K562 (cell line): ENCODE measurements at regions not wholly inside any gene's neighbourhood (a gene's known extent, or its start where the extent isn't known, plus 50 kb on each side); places are given as distances from the start of the nearest gene placed in this dataset.

Source experiments
- ATAC-seq: fragments of 200-7000 bp; cut with Tn5 transposase; 3 replicates; pipeline ENCODE4 v1.9.1; 2020; ENCODE audit warnings: moderate library complexity
- BruUV-seq: library from RNA; stranded (reverse); fragments of 400-500 nt; replicated peaks from 2 replicates; lab custom pipeline; 2021; lab: Mats Ljungman, UMichigan
- CTCF ChIA-PET: fragments of 300-600 bp; formaldehyde crosslinking; extraction: SDS; loops from one replicate; lab custom pipeline; 2021; ENCODE audit warnings: low intra/inter-chr PET ratio; lab: Yijun Ruan, JAX
- POLR2A ChIA-PET: fragments of 300-600, 350-650 bp; sonication (Branson Sonifier 250); formaldehyde crosslinking; extraction: SDS; loops from one replicate; lab custom pipeline; 2021; ENCODE audit warnings: antibody characterized with exemption, inconsistent platforms; lab: Yijun Ruan, JAX
- DNase-seq, 4 experiments: peaks; one replicate each; pipeline versions ENCODE4 v3.0.0 to v3.0.0-alpha.2; 2011 to 2018; ENCODE audit warnings: low spot score in 3 of 4, mixed read lengths in 3 of 4; ENCODE audit errors: extremely low read depth in 1 of 4
- FAIRE-seq: peaks from 2 replicates; lab custom pipeline; 2011; peaks lifted over from hg19 to GRCh38; lab: Jason Lieb, UNC
- H2AFZ ChIP-seq: 2 replicates; pipeline ENCODE4 v1.6.0; 2011; ENCODE audit warnings: low read depth, low read length, control low read depth, inconsistent platforms
- H3K27ac ChIP-seq: fragments of 200-600 bp; 3 replicates; pipeline ENCODE4 v1.8.0; 2011; ENCODE audit warnings: low read depth, mild to moderate bottlenecking, control low read depth, inconsistent platforms, low read length, moderate library complexity, mixed read lengths; ENCODE audit errors: extremely low read depth
- H3K27me3 ChIP-seq, 2 experiments: fragments of 300-600 bp in 1 of 2; 2 replicates in 1 of 2; 3 replicates in 1 of 2; pipeline versions ENCODE4 v1.6.0 to v1.8.0; 2011; ENCODE audit warnings: inconsistent platforms in 2 of 2, low read length in 2 of 2, mild to moderate bottlenecking in 1 of 2, mixed read lengths in 1 of 2, moderate library complexity in 1 of 2; ENCODE audit not compliant: control insufficient read depth in 2 of 2, insufficient read depth in 2 of 2
- H3K36me3 ChIP-seq: fragments of 300-600 bp; 3 replicates; pipeline ENCODE4 v1.8.0; 2011; ENCODE audit warnings: mild to moderate bottlenecking, low read length, inconsistent platforms; ENCODE audit not compliant: control insufficient read depth, insufficient read depth
- H3K4me1 ChIP-seq, 2 experiments: fragments of 200-600 bp in 1 of 2; replicated peaks in 1 of 2; 2 replicates in 1 of 2; 3 replicates in 1 of 2; pipeline versions ENCODE4 v1.5.1 to v1.8.0; 2011; ENCODE audit warnings: inconsistent platforms in 2 of 2, low read length in 2 of 2, mild to moderate bottlenecking in 1 of 2, mixed read lengths in 1 of 2, moderate library complexity in 1 of 2; ENCODE audit not compliant: control insufficient read depth in 2 of 2, insufficient read depth in 2 of 2
- H3K4me2 ChIP-seq: 2 replicates; pipeline ENCODE4 v1.6.1; 2011; ENCODE audit warnings: low read length, control low read depth, inconsistent platforms, mixed read lengths; ENCODE audit not compliant: insufficient read depth
- H3K4me3 ChIP-seq: fragments of 200-600 bp; sonication (generic), shearing (Covaris generic); 2 replicates; pipeline ENCODE4 v1.5.1; 2016; ENCODE audit warnings: control low read depth, inconsistent platforms
- H3K79me2 ChIP-seq: fragments of 200-600 bp; 3 replicates; pipeline ENCODE4 v1.8.0; 2011; ENCODE audit warnings: low read length, inconsistent platforms; ENCODE audit not compliant: control insufficient read depth, insufficient read depth
- H3K9ac ChIP-seq, 2 experiments: 2 replicates each; pipeline versions ENCODE4 v1.6.0 to v1.6.1; 2011; ENCODE audit warnings: low read depth in 2 of 2, low read length in 2 of 2, control low read depth in 1 of 2, inconsistent platforms in 1 of 2, mild to moderate bottlenecking in 1 of 2, mixed read lengths in 1 of 2; ENCODE audit not compliant: insufficient read depth in 1 of 2
- H3K9me1 ChIP-seq: one replicate; pipeline ENCODE4 v1.6.0; 2011; ENCODE audit warnings: inconsistent platforms, mild to moderate bottlenecking, low read length, moderate library complexity; ENCODE audit not compliant: control insufficient read depth, insufficient read depth
- H3K9me3 ChIP-seq: replicated peaks from 2 replicates; pipeline ENCODE4 v1.5.1; 2011; ENCODE audit warnings: low read depth, low read length, inconsistent platforms; ENCODE audit not compliant: control insufficient read depth, insufficient read depth
- H4K20me1 ChIP-seq: replicated peaks from 2 replicates; pipeline ENCODE4 v1.6.1; 2011; ENCODE audit warnings: low read length, inconsistent platforms, mixed read lengths; ENCODE audit not compliant: control insufficient read depth, insufficient read depth
- ARNT ChIP-seq, 2 experiments: fragments of 450-650 bp; IDR thresholded peaks; 2 replicates each; pipeline ENCODE4 v1.6.1; 2016; ENCODE audit warnings: mild to moderate bottlenecking in 1 of 2
- CREB5 ChIP-seq: fragments of 250-450 bp; sonication (Bioruptor Pico); IDR thresholded peaks from 2 replicates; pipeline ENCODE4 v1.5.0; 2020; ENCODE audit warnings: mild to moderate bottlenecking
- EP300 ChIP-seq: IDR thresholded peaks from 2 replicates; pipeline ENCODE4 v1.6.1; 2012; ENCODE audit warnings: low read length, improper control_type of control experiment
- KAT2B ChIP-seq: IDR thresholded peaks from one replicate; pipeline ENCODE4 v1.6.1; 2012; ENCODE audit warnings: low read depth, mild to moderate bottlenecking, control low read depth, inconsistent platforms, low read length, moderate library complexity
- MAX ChIP-seq: sonication (generic); formaldehyde crosslinking; IDR thresholded peaks from 2 replicates; pipeline ENCODE4 v1.9.0; 2022; ENCODE audit warnings: mild to moderate bottlenecking, missing genetic modification reagents
- PHB2 ChIP-seq: fragments of 450-650 bp; IDR thresholded peaks from 2 replicates; pipeline ENCODE4 v1.6.1; 2017; ENCODE audit warnings: low read depth
- SMARCE1 ChIP-seq: fragments of 450-650 bp; IDR thresholded peaks from 2 replicates; pipeline ENCODE4 v1.7.1; 2016; ENCODE audit warnings: mild to moderate bottlenecking
- SNRNP70 ChIP-seq: fragments of 200-400 bp; formaldehyde crosslinking; optimal IDR thresholded peaks from 2 replicates; pipeline ENCODE3; 2017; ENCODE audit warnings: low read depth, low read length
- TFAM ChIP-seq: fragments of 250-450 bp; sonication (Bioruptor Pico); conservative IDR thresholded peaks from 2 replicates; pipeline ENCODE4 v1.5.0; 2021; ENCODE audit warnings: mild to moderate bottlenecking, moderate library complexity
- TRIM25 ChIP-seq: fragments of 450-650 bp; IDR thresholded peaks from 2 replicates; pipeline ENCODE4 v1.7.0; 2016; ENCODE audit warnings: borderline replicate concordance
- XRCC3 ChIP-seq: fragments of 450-650 bp; IDR thresholded peaks from 2 replicates; pipeline ENCODE4 v1.6.1; 2017; ENCODE audit warnings: mild to moderate bottlenecking, moderate library complexity
- ZFX ChIP-seq: sonication (generic); formaldehyde crosslinking; IDR thresholded peaks from 2 replicates; pipeline ENCODE4 v1.8.0; 2022; ENCODE audit warnings: mild to moderate bottlenecking, missing genetic modification reagents, moderate library complexity
- ZHX1 ChIP-seq: fragments of 150-350 bp; conservative IDR thresholded peaks from 2 replicates; pipeline ENCODE4 v1.6.1; 2014; ENCODE audit warnings: low read length
- ZNF224 ChIP-seq: sonication (generic); formaldehyde crosslinking; IDR thresholded peaks from 2 replicates; pipeline ENCODE4 v1.8.0; 2022; ENCODE audit warnings: mild to moderate bottlenecking, missing genetic modification reagents
- ZNF3 ChIP-seq: fragments of 250-450 bp; sonication (Bioruptor Pico); IDR thresholded peaks from 2 replicates; pipeline ENCODE4 v1.5.0; 2021; ENCODE audit warnings: mild to moderate bottlenecking, moderate library complexity
- ZNF75A ChIP-seq: fragments of 450-650 bp; formaldehyde crosslinking; IDR thresholded peaks from 2 replicates; pipeline ENCODE4 v1.4.0; 2020; ENCODE audit warnings: mild to moderate bottlenecking
- ZNF79 ChIP-seq: fragments of 250-450 bp; sonication (Bioruptor Pico); IDR thresholded peaks from 2 replicates; pipeline ENCODE4 v1.4.0; 2020; ENCODE audit warnings: low read depth, mild to moderate bottlenecking, moderate library complexity
- WGBS: fragments of 100-300 bp; shearing (Covaris generic); methylation state at CpG from one replicate; pipeline ENCODE4 v1.1.6; 2016; ENCODE audit warnings: low coverage, mixed read lengths; ENCODE audit not compliant: insufficient coverage; ENCODE audit errors: missing lambda C conversion rate; 5-methylcytosine and 5-hydroxymethylcytosine counted together
- in situ Hi-C: fragments of 300-500 bp; cut with MboI; formaldehyde crosslinking; loops from 4 replicates; pipeline ENCODE4 v1.15.0; 2018; ENCODE audit warnings: inconsistent platforms, mixed read lengths
- intact Hi-C: fragments of 100-400 bp; cut with micrococcal nuclease; formaldehyde crosslinking; loops from 2 replicates; pipeline ENCODE4 v1.14.2; 2022

GRCh38 chr14:97517566-97518234 lies 720.5 kb downstream of the VRK1 start:
- BruUV-seq = no TSS peak
- DNase-seq (no peak), ATAC-seq (no peak), FAIRE-seq (no peak)
- 0% methylated on average over 5 of the region's 5 CpGs for WGBS
- Histone ChIP-seq H3K27ac (no peak overlapping the region), H2AFZ (no peak overlapping the region), H3K36me3 (no peaks in the 10 kb centered on the region), H3K9me1 (no peaks in the 10 kb centered on the region), H3K9ac (no peak overlapping the region), H3K79me2 (no peaks in the 10 kb centered on the region), H3K4me1 (no peaks in the 10 kb centered on the region), H3K27me3 (no peaks in the 10 kb centered on the region), H3K4me3 (no peak overlapping the region), H4K20me1 (no peaks in the 10 kb centered on the region), H3K4me2 (no peak overlapping the region), H3K9me3 (no peaks in the 10 kb centered on the region)
- ChIA-PET POLR2A (no interaction called here), CTCF (no interaction called here)
- in situ Hi-C loops = no loop called here
- TF ChIP-seq KAT2B = no peak
- no peak for TF ChIP-seq ZNF79 (CRISPR knock-in tag)
- TF ChIP-seq TRIM25 = no peak
- TF ChIP-seq XRCC3 = no peak
- no peak for TF ChIP-seq EP300
- no peak for TF ChIP-seq SMARCE1
- no peak for TF ChIP-seq ZHX1
- TF ChIP-seq ZNF224 (CRISPR knock-in tag) = no peak
- TF ChIP-seq ZFX = no peak
- TF ChIP-seq ZNF3 (CRISPR knock-in tag) = no peak
- no peak for TF ChIP-seq PHB2
- TF ChIP-seq MAX (CRISPR knock-in tag) = no peak
- TF ChIP-seq CREB5 (CRISPR knock-in tag) = no peak
- no peak for TF ChIP-seq ZNF75A (CRISPR knock-in tag)
- no peak for TF ChIP-seq ARNT (IDR thresholded peaks at IDR 0.05)
- TF ChIP-seq TFAM (CRISPR knock-in tag) = no peak
- TF ChIP-seq SNRNP70 = no peak
- intact Hi-C loops = no loop called here
